GM19467 (cell line): ENCODE measurements at regions not wholly inside any gene's neighbourhood (a gene's known extent, or its start where the extent isn't known, plus 50 kb on each side); places are given as distances from the start of the nearest gene placed in this dataset.
A peak's percentile ranks its signal among the peaks of the same experiment; 100 is the strongest.

Source experiments
- ATAC-seq: cut with Tn5 transposase; IDR thresholded peaks from one replicate; pipeline ENCODE4 v1.9.1; 2021; ENCODE audit warnings: mild to moderate bottlenecking, moderate library complexity; ENCODE audit not compliant: unreplicated experiment

DNA sequence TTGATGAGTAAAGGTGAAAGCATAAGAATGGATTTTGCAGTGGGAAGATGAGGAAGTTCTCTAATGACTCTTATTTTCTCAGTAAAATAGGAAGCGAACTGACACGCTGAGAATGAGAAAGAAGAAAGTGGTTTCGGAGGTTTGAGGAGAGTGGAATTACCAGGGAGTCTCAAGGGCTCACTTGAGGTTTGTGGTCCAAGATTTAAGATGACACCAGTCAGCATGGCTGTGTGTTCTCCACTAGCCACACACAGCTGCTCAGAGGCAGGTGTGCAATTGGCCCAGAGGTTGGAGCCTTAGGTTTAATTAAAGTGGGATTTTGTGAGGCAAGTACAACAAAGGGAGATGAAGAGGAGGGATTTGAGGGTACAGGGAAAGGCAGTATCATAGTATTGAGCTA, 99.6 kb upstream of the NBEA start:
- peak; percentile 67 for ATAC-seq

GRCh38 chr13:34847766-34848165, 94.3 kb upstream of the NBEA start:
- no peak for ATAC-seq

DNA sequence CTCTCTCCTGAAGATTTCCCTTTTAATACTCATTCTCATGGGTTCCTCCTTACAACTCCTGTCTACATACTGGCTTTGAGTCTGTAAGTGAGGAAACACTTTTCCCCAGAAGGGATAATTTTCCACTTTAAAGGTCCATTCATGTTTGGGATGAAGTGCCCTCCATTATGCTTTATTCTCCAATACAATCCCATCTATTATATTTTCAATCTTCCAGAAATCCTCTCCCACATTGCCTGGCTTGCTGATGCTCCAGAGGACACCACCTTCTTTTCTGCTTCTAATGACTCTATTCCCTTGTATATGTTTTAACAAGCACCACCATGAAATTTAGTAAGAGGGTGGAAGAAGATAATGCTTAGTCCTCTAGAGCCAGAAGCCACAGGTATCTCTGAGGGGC, 92.7 kb upstream of the NBEA start:
- no peak for ATAC-seq

GRCh38 chr13:34853161-34853560, 88.9 kb upstream of the NBEA start:
- no peak for ATAC-seq

- ATAC-seq: no peak
Observed at GRCh38 chr13:34857558-34858325, 84.3 kb upstream of the NBEA start.

DNA sequence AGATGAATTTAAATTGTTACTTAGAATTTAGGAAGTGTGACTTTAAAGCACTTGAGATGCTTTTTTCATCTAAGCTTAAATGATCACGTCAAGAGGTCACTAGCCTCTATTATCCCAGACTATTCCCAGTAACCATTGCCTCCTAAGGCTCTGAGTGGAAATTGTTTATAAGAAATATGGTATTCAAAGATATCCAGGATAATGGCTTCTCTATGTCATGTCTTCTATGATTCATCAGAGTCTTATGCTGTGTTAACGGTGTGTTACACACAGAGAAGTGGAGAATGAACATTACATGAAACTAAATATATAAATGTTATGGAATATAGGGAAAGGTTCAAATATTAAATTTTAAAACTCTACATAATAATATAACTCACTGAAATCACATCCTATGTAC, 79.8 kb upstream of the NBEA start:
- ATAC-seq: no peak

- ATAC-seq: no peak
Observed at GRCh38 chr13:34862716-34863115, 79.4 kb upstream of the NBEA start.

DNA sequence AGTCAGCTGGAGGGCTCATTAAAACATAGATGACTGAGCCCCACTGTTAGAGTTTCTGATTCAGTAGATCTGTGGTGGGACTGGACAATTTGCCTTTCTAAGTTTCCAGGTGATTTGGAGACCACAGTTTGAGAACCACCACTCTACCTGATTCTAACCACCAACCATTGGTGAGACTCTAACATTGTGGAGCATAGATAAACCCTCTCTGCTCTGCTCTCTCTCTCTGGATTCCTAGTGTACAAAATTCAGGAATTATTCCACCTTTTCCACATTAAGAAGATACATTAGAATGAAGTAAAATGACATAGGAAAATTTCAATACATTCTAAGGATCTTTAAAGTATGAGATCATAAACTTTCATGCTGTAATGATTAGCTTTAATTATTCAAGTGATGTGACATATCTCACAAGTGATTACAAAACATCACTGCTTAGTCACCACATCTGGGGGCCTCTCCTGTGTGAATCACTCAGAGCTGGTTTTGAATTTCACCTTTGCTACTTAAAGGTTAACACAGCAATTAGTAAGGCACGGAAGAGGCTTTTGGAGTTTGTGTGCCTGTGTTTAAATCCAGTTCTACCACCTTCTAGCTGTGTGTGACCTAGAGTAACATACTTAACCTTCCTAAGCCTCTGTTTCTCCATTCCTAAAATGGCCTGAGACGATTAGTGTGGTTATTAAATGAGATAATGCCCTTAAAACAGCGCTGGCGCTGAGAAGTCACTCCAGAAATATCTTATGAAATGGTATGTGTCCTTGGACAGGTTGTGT, 78.5 kb upstream of the NBEA start:
- ATAC-seq: no peak

DNA sequence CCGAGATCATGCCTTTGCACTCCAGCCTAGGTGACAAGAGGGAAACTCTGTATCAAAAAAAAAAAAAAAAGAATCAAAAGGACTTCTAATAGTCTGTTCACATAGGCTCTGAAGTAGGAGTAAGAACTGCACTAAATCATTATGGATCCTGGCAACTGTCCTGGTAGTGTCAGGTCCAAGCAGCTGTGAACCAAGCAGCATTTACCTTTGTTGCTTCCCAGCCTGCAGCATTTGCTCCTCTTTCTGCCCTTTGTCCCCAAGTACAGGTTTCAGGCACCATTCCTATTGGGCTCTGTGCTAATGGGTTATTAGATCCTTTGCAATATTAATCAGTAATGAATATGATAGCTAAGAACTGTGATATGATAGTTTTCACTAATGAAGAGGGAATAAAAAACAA, 77.4 kb upstream of the NBEA start:
- no peak for ATAC-seq

DNA sequence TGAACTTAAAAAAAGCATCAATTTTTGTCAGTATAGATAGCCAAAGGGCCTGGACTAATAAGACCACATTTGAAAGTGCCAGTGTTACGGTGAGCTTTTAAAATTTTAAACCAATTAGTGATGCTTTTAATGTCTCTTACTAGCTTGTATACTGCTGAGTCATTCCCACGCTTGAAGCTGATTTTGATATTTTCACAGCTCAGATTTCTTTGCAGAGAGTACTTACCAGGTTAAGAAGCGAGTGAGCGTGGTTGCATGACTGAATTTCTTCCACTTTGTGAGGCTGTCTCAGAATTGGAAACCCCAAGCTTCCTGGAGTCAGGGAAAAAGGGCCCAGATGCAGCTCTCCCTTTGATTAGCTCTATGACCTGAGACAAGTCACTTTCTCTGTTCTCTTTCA, 74.5 kb upstream of the NBEA start:
- no peak for ATAC-seq

GRCh38 chr13:34868733-34869132, 73.3 kb upstream of the NBEA start:
- no peak for ATAC-seq

DNA sequence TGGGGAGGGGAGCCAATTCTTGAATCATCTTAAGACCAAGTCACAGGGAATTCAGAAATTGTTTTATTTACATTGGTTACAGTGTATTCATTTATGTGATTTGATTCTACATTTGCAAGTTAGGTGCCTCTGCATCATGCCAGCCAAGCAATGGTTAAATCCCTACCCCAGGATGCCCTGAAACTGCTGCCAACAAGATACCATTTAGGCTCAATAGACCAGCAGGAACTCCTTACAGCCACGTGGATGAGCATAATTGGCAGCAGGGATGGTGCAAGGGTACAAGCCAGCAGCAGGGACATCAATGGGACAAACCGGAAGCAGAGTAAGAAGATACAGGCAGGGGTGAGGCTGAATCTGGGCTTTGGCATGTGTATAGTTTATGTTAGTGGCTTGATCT, 72.4 kb upstream of the NBEA start:
- ATAC-seq: no peak

DNA sequence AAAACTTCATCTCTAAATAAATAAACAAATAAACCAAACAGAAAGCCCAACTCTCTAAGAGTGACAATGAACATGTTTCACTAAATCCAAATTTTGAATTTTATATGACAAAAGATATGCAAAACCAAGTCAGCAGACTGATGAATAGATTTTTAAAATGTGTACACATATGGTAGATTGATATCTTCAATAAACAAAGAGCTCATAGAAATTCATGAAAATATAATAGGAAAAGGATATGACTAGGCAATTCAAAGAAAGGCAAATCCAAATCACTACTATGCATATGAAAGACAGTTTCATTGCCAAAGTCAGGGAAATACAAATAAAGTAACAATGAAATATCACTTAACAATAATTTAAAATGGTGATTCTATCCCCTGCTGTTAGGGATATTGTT, 63.7 kb upstream of the NBEA start:
- no peak for ATAC-seq

DNA sequence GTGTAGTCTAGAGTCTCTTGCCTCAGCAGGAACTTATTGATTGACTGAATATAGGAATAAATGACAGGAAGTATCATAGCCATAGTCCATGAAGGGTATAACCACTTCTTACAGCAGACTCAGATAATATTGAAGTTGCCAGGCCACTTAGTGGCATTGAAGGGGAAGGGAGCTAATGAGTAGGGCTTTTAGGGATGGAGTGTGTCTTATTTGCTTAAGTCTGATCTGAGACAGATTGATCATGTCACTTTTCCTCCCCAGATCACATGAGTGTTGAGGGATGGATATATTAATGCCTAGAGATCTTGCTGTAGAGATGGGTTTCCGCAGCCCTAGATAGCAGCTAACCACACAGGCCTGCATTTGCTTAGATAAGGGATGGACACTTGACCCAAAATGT, 62.2 kb upstream of the NBEA start:
- no peak for ATAC-seq

- ATAC-seq: no peak
Observed at GRCh38 chr13:34881494-34881893, 60.6 kb upstream of the NBEA start.

DNA sequence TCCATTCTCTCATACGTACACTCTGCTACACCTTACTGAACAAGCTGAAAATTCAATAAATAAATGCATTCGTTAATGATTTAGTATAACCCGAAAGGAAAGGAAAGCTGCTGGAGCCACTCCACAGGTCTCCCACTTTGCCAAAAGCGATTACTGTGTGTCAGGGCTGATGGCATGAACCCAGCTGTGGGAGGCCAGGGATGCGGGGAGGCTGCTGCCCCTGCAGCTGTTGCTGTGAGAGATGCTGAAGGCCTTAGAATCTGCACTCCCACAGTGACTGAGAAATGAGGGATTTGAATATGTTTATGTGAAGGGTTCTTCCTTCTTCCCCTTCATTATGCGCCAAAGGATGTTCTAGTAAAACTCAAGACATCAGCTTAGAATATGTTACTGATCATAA, 58.7 kb upstream of the NBEA start:
- no peak for ATAC-seq

DNA sequence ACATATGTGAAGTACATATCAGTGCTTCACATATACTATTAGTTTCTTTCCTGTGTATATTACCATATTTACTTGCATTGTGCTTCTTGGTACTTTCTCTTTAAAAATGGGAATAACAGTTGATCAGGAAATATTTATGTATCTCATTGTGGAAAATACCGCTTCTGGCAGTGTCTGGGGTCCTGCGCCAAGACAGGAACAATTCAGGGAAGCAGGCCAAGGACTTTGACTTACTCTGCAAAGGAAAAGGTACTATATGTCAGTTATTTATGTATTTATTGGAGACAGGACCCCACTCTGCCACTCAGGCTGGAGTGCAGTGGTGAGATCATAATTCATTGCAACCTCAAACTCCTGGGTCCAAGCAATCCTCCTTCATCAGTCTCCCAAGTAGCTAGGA, 57.7 kb upstream of the NBEA start:
- no peak for ATAC-seq

DNA sequence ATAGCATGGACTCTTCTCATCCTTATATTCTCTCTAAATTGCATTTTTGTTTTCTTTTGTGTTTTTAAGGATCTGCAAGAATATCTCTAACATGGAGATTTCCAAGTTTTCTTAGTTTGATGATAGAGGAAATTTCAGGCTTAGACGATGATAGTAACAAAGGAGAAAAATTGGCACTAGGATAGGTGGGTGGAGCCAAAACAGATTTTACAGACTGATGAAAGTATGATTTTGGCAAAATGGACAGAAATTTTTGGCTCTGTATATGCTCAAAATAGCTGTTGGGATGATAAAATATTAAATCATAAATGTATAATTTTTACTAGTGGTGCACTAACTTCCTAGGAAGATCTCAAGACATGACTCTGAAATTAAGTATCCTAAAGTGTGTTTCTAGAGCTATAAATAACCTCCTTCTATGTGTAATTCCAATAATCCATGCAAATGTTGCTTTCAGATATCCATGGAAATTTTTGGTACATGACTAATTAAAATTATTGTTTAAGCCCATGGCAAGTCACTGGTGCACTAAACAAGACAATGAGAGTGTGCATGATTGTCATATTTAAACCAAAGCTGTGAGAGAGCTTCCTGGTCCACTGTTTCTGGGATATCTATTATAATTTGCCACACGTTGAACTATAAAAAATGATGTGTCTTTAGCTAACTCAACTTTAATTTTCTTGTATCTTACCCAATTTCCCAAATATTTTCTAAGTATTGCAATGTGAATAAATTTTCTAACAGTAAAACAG, 55.8 kb upstream of the NBEA start:
- ATAC-seq: no peak

GRCh38 chr13:34886987-34887386, 55.1 kb upstream of the NBEA start:
- no peak for ATAC-seq
